GM21526 (cell line): ENCODE measurements at regions not wholly inside any gene's neighbourhood (a gene's known extent, or its start where the extent isn't known, plus 50 kb on each side); places are given as distances from the start of the nearest gene placed in this dataset.
"Not testable (repeated sequence)": the region's sequence is repeated elsewhere in the genome, so short reads cannot be mapped to it uniquely, and the experiment has no call there.

Experiments used
- ATAC-seq: cut with Tn5 transposase; IDR thresholded peaks from one replicate; pipeline ENCODE4 v1.9.1; 2021; ENCODE audit warnings: moderate library complexity; ENCODE audit not compliant: unreplicated experiment, low FRiP score

GRCh38 chr2:76080154-76080553, 369.4 kb upstream of the GCFC2 start:
- ATAC-seq = no peak

GRCh38 chr2:76075126-76075525, 364.4 kb upstream of the GCFC2 start:
- no peak for ATAC-seq

GRCh38 chr2:76073992-76074604, 363.4 kb upstream of the GCFC2 start:
- ATAC-seq = no peak

GRCh38 chr2:76050196-76050595, 339.5 kb upstream of the GCFC2 start:
- ATAC-seq = no peak

GRCh38 chr2:76044701-76045100, 334.0 kb upstream of the GCFC2 start:
- no peak for ATAC-seq

GRCh38 chr2:76039505-76039904, 328.8 kb upstream of the GCFC2 start:
- no peak for ATAC-seq

- no peak for ATAC-seq
Measured at GRCh38 chr2:76027761-76028160, 317.0 kb upstream of the GCFC2 start.

- no peak for ATAC-seq
Measured at GRCh38 chr2:76019128-76019527, 308.4 kb upstream of the GCFC2 start.

GRCh38 chr2:76009484-76009883, 298.8 kb upstream of the GCFC2 start:
- ATAC-seq = no peak

GRCh38 chr2:76008001-76008702, 297.4 kb upstream of the GCFC2 start:
- ATAC-seq = peak; percentile 70

GRCh38 chr2:76000425-76000824, 289.7 kb upstream of the GCFC2 start:
- no peak for ATAC-seq

- ATAC-seq = no peak
Measured at GRCh38 chr2:75998451-75998850, 287.7 kb upstream of the GCFC2 start.

- ATAC-seq = no peak
Measured at GRCh38 chr2:75994759-75995158, 284.0 kb upstream of the GCFC2 start.

GRCh38 chr2:75988622-75989021, 277.9 kb upstream of the GCFC2 start:
- ATAC-seq = not testable (repeated sequence)

- ATAC-seq = no peak
Measured at GRCh38 chr2:75986617-75987016, 275.9 kb upstream of the GCFC2 start.

- ATAC-seq = no peak
Measured at GRCh38 chr2:75982719-75983118, 272.0 kb upstream of the GCFC2 start.

- no peak for ATAC-seq
Measured at GRCh38 chr2:75964646-75965045, 253.9 kb upstream of the GCFC2 start.

GRCh38 chr2:75960472-75961009, 249.8 kb upstream of the GCFC2 start:
- ATAC-seq = no peak

- ATAC-seq = no peak
Measured at GRCh38 chr2:75959724-75960471, 249.2 kb upstream of the GCFC2 start.

GRCh38 chr2:75954761-75955160, 244.0 kb upstream of the GCFC2 start:
- ATAC-seq = no peak

- ATAC-seq = no peak
Measured at GRCh38 chr2:75952173-75952572, 241.5 kb upstream of the GCFC2 start.
